HepG2 (cell line): ENCODE measurements at regions not wholly inside any gene's neighbourhood (a gene's known extent, or its start where the extent isn't known, plus 50 kb on each side); places are given as distances from the start of the nearest gene placed in this dataset.

ENCODE experiments used
- ATAC-seq: fragments of 200-7000 bp; cut with Tn5 transposase; 3 replicates; pipeline ENCODE4 v1.9.1; 2020; ENCODE audit warnings: mild to moderate bottlenecking, moderate library complexity
- BruUV-seq: library from RNA; stranded (reverse); fragments of 400-500 nt; replicated peaks from 2 replicates; lab custom pipeline; 2021; lab: Mats Ljungman, UMichigan
- CTCF ChIA-PET: fragments of 300-600 bp; formaldehyde crosslinking; extraction: SDS; loops from one replicate; lab custom pipeline; 2021; ENCODE audit warnings: low total read pairs, inconsistent platforms, low intra/inter-chr PET ratio; lab: Yijun Ruan, JAX
- POLR2A ChIA-PET: fragments of 350-600 bp; sonication (Branson Sonifier 250); formaldehyde crosslinking; loops from one replicate; lab custom pipeline; 2020; ENCODE audit warnings: antibody characterized with exemption, inconsistent platforms; lab: Yijun Ruan, JAX
- DNase-seq: peaks from one replicate; pipeline ENCODE4 v3.0.0-alpha.2; 2015; ENCODE audit warnings: low spot score
- FAIRE-seq: peaks from 3 replicates; lab custom pipeline; 2011; peaks lifted over from hg19 to GRCh38; lab: Jason Lieb, UNC
- H2AFZ ChIP-seq: one replicate; pipeline ENCODE4 v1.6.1; 2011; ENCODE audit warnings: low read length, inconsistent platforms
- H3K27ac ChIP-seq: fragments of 300-600 bp; 3 replicates; pipeline ENCODE4 v1.8.0; 2011; ENCODE audit warnings: mixed run types, mild to moderate bottlenecking, mixed read lengths, low read length, inconsistent platforms; ENCODE audit not compliant: insufficient read depth; ENCODE audit errors: extremely low read length
- H3K27me3 ChIP-seq, 2 experiments: fragments of 200-600 bp in 1 of 2; 2 replicates in 1 of 2; 3 replicates in 1 of 2; pipeline versions ENCODE4 v1.6.0 to v1.8.0; 2011; ENCODE audit warnings: low read length in 2 of 2, mild to moderate bottlenecking in 2 of 2, moderate library complexity in 2 of 2, inconsistent platforms in 1 of 2; ENCODE audit not compliant: insufficient read depth in 2 of 2, control insufficient read depth in 1 of 2
- H3K36me3 ChIP-seq, 2 experiments: fragments of 200-600 bp in 1 of 2; replicated peaks in 1 of 2; 2 replicates in 1 of 2; 3 replicates in 1 of 2; pipeline versions ENCODE4 v1.5.1 to v1.8.0; 2011; ENCODE audit warnings: low read length in 2 of 2, inconsistent platforms in 1 of 2; ENCODE audit not compliant: insufficient read depth in 2 of 2, control insufficient read depth in 1 of 2
- H3K4me1 ChIP-seq: 2 replicates; pipeline ENCODE4 v1.5.1; 2012; ENCODE audit warnings: low read length, inconsistent platforms; ENCODE audit not compliant: insufficient read depth
- H3K4me2 ChIP-seq: 2 replicates; pipeline ENCODE4 v1.6.0; 2011; ENCODE audit warnings: low read depth, low read length, inconsistent platforms
- H3K4me3 ChIP-seq, 3 experiments: fragments of 200-600 bp in 1 of 3; sonication (generic), shearing (Covaris generic) in 1 of 3; replicated peaks in 1 of 3; 2 replicates each; pipeline ENCODE4 v1.5.1; 2011 to 2016; ENCODE audit warnings: low read length in 3 of 3, inconsistent platforms in 2 of 3, low read depth in 2 of 3, mild to moderate bottlenecking in 2 of 3, control low read depth in 1 of 3, mixed read lengths in 1 of 3; ENCODE audit not compliant: insufficient read depth in 1 of 3
- H3K79me2 ChIP-seq: one replicate; pipeline ENCODE4 v1.6.1; 2011; ENCODE audit warnings: low read length, inconsistent platforms; ENCODE audit not compliant: insufficient read depth
- H3K9ac ChIP-seq: 2 replicates; pipeline ENCODE4 v1.6.0; 2011; ENCODE audit warnings: mild to moderate bottlenecking, low read depth, low read length, inconsistent platforms; ENCODE audit not compliant: insufficient read depth
- H3K9me3 ChIP-seq: 2 replicates; pipeline ENCODE4 v1.5.1; 2012; ENCODE audit warnings: mild to moderate bottlenecking, low read length
- H4K20me1 ChIP-seq: 2 replicates; pipeline ENCODE4 v1.6.0; 2011; ENCODE audit warnings: inconsistent platforms, mild to moderate bottlenecking, low read length, moderate library complexity; ENCODE audit not compliant: insufficient read depth
- CCAR2 ChIP-seq: fragments of 200-400 bp; formaldehyde crosslinking; optimal IDR thresholded peaks from 2 replicates; pipeline ENCODE3; 2018; ENCODE audit warnings: low read depth, mild to moderate bottlenecking, low read length, moderate library complexity
- HNRNPK ChIP-seq: fragments of 200-400 bp; formaldehyde crosslinking; IDR thresholded peaks from 2 replicates; pipeline ENCODE4 v1.6.1; 2018; ENCODE audit warnings: low read length, low read depth, moderate library complexity, mild to moderate bottlenecking; ENCODE audit not compliant: poor library complexity, severe bottlenecking
- MBD4 ChIP-seq: IDR thresholded peaks from 2 replicates; pipeline ENCODE4 v1.6.1; 2012; ENCODE audit warnings: low read length, inconsistent platforms, borderline replicate concordance
- PCBP2 ChIP-seq: fragments of 200-400 bp; formaldehyde crosslinking; optimal IDR thresholded peaks from 2 replicates; pipeline ENCODE3; 2018; ENCODE audit warnings: low read length, low read depth; ENCODE audit not compliant: poor library complexity, severe bottlenecking
- RFX1 ChIP-seq: fragments of 450-650 bp; IDR thresholded peaks from 2 replicates; pipeline ENCODE4 v1.6.1; 2017
- ZNF232 ChIP-seq: sonication (generic); formaldehyde crosslinking; IDR thresholded peaks from 2 replicates; pipeline ENCODE4 v1.4.0; 2020; ENCODE audit warnings: missing genetic modification reagents, borderline replicate concordance
- ZNF251 ChIP-seq: sonication (generic); formaldehyde crosslinking; IDR thresholded peaks from 2 replicates; pipeline ENCODE4 v1.9.0; 2021; ENCODE audit warnings: mild to moderate bottlenecking, missing genetic modification reagents
- ZNF737 ChIP-seq: sonication (generic); formaldehyde crosslinking; IDR thresholded peaks from 2 replicates; pipeline ENCODE4 v1.5.0; 2020; ENCODE audit warnings: missing genetic modification reagents, mild to moderate bottlenecking, borderline replicate concordance
- WGBS: methylation state at CpG from one replicate; pipeline ENCODE4 v1.1.6; 2017; ENCODE audit warnings: low lambda C conversion rate; 5-methylcytosine and 5-hydroxymethylcytosine counted together
- in situ Hi-C: cut with HindIII; loops from 2 replicates; pipeline ENCODE4 v1.10.0; 2017; ENCODE audit warnings: low pct_unique_long_range_greater_than_20kb; ENCODE audit not compliant: extremely low pct_ligation_motif_present
- intact Hi-C: fragments of 100-400 bp; cut with micrococcal nuclease; formaldehyde crosslinking; loops from one replicate; pipeline ENCODE4 v1.10.0; 2022; ENCODE audit not compliant: unreplicated experiment
- TF ChIP-seq, protein P1 (sequence below): sonication (generic); formaldehyde crosslinking; IDR thresholded peaks from 2 replicates; pipeline ENCODE4 v1.4.0; 2020; ENCODE audit warnings: low read depth, missing genetic modification reagents
- TF ChIP-seq, protein P2 (sequence below): fragments of 450-650 bp; IDR thresholded peaks from 2 replicates; pipeline ENCODE4 v1.6.1; 2017
- TF ChIP-seq, protein P3 (sequence below): sonication (generic); formaldehyde crosslinking; IDR thresholded peaks from 2 replicates; pipeline ENCODE4 v1.8.1; 2023; ENCODE audit warnings: mild to moderate bottlenecking, inconsistent platforms, moderate library complexity, missing genetic modification reagents, borderline replicate concordance
- TF ChIP-seq, protein P4 (sequence below): sonication (generic); formaldehyde crosslinking; IDR thresholded peaks from 2 replicates; pipeline ENCODE4 v1.5.0; 2020; ENCODE audit warnings: missing genetic modification reagents
- TF ChIP-seq, protein P5 (sequence below): sonication (generic); formaldehyde crosslinking; IDR thresholded peaks from 2 replicates; pipeline ENCODE4 v1.5.0; 2020; ENCODE audit warnings: mild to moderate bottlenecking, missing genetic modification reagents, borderline replicate concordance

DNA sequence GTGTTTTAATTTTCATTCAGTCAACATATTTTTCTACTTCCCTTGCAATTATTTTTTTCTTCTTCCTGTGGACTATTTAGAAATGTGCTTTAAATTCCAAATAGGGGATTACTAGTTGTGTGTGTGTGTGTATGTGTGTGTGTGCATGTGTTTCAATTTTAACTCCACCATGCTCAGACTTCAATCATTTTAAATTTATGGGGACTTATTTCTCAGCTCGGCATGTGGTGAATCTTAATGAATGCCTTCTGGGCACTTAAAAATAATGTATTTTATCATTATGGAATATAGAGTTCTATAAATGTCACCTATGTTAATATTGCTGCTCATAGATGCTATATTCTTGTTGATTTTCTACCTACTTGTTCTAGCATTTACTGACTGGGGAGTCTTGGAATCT, 465.6 kb upstream of the PRKX start:
- intact Hi-C loops = no loop called here
- no peak for DNase-seq
- no peak for FAIRE-seq
- TF ChIP-seq ZNF232 (CRISPR knock-in tag) (no peak), MBD4 (no peak), CCAR2 (no peak), ZNF251 (CRISPR knock-in tag) (no peak), RFX1 (no peak), PCBP2 (no peak), HNRNPK (no peak), ZNF737 (CRISPR knock-in tag) (no peak)
- TF ChIP-seq, protein P1, sequence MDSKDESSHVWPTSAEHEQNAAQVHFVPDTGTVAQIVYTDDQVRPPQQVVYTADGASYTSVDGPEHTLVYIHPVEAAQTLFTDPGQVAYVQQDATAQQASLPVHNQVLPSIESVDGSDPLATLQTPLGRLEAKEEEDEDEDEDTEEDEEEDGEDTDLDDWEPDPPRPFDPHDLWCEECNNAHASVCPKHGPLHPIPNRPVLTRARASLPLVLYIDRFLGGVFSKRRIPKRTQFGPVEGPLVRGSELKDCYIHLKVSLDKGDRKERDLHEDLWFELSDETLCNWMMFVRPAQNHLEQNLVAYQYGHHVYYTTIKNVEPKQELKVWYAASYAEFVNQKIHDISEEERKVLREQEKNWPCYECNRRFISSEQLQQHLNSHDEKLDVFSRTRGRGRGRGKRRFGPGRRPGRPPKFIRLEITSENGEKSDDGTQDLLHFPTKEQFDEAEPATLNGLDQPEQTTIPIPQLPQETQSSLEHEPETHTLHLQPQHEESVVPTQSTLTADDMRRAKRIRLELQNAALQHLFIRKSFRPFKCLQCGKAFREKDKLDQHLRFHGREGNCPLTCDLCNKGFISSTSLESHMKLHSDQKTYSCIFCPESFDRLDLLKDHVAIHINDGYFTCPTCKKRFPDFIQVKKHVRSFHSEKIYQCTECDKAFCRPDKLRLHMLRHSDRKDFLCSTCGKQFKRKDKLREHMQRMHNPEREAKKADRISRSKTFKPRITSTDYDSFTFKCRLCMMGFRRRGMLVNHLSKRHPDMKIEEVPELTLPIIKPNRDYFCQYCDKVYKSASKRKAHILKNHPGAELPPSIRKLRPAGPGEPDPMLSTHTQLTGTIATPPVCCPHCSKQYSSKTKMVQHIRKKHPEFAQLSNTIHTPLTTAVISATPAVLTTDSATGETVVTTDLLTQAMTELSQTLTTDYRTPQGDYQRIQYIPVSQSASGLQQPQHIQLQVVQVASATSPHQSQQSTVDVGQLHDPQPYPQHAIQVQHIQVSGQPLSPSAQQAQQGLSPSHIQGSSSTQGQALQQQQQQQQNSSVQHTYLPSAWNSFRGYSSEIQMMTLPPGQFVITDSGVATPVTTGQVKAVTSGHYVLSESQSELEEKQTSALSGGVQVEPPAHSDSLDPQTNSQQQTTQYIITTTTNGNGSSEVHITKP (CRISPR knock-in tag) = no peak
- TF ChIP-seq, protein P2, sequence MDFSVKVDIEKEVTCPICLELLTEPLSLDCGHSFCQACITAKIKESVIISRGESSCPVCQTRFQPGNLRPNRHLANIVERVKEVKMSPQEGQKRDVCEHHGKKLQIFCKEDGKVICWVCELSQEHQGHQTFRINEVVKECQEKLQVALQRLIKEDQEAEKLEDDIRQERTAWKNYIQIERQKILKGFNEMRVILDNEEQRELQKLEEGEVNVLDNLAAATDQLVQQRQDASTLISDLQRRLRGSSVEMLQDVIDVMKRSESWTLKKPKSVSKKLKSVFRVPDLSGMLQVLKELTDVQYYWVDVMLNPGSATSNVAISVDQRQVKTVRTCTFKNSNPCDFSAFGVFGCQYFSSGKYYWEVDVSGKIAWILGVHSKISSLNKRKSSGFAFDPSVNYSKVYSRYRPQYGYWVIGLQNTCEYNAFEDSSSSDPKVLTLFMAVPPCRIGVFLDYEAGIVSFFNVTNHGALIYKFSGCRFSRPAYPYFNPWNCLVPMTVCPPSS = no peak
- TF ChIP-seq, protein P3, sequence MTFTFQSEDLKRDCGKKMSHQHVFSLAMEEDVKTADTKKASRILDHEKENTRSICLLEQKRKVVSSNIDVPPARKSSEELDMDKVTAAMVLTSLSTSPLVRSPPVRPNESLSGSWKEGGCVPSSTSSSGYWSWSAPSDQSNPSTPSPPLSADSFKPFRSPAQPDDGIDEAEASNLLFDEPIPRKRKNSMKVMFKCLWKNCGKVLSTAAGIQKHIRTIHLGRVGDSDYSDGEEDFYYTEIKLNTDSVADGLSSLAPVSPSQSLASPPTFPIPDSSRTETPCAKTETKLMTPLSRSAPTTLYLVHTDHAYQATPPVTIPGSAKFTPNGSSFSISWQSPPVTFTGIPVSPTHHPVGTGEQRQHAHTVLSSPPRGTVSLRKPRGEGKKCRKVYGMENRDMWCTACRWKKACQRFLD (CRISPR knock-in tag) = no peak
- TF ChIP-seq, protein P4, sequence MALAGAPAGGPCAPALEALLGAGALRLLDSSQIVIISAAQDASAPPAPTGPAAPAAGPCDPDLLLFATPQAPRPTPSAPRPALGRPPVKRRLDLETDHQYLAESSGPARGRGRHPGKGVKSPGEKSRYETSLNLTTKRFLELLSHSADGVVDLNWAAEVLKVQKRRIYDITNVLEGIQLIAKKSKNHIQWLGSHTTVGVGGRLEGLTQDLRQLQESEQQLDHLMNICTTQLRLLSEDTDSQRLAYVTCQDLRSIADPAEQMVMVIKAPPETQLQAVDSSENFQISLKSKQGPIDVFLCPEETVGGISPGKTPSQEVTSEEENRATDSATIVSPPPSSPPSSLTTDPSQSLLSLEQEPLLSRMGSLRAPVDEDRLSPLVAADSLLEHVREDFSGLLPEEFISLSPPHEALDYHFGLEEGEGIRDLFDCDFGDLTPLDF (CRISPR knock-in tag) = no peak
- TF ChIP-seq, protein P5, sequence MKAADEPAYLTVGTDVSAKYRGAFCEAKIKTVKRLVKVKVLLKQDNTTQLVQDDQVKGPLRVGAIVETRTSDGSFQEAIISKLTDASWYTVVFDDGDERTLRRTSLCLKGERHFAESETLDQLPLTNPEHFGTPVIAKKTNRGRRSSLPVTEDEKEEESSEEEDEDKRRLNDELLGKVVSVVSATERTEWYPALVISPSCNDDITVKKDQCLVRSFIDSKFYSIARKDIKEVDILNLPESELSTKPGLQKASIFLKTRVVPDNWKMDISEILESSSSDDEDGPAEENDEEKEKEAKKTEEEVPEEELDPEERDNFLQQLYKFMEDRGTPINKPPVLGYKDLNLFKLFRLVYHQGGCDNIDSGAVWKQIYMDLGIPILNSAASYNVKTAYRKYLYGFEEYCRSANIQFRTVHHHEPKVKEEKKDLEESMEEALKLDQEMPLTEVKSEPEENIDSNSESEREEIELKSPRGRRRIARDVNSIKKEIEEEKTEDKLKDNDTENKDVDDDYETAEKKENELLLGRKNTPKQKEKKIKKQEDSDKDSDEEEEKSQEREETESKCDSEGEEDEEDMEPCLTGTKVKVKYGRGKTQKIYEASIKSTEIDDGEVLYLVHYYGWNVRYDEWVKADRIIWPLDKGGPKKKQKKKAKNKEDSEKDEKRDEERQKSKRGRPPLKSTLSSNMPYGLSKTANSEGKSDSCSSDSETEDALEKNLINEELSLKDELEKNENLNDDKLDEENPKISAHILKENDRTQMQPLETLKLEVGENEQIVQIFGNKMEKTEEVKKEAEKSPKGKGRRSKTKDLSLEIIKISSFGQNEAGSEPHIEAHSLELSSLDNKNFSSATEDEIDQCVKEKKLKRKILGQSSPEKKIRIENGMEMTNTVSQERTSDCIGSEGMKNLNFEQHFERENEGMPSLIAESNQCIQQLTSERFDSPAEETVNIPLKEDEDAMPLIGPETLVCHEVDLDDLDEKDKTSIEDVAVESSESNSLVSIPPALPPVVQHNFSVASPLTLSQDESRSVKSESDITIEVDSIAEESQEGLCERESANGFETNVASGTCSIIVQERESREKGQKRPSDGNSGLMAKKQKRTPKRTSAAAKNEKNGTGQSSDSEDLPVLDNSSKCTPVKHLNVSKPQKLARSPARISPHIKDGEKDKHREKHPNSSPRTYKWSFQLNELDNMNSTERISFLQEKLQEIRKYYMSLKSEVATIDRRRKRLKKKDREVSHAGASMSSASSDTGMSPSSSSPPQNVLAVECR (CRISPR knock-in tag) = no peak

More for the DNA sequence above, 465.6 kb upstream of the PRKX start:
- ChIA-PET CTCF (no interaction called here), POLR2A (no interaction called here)
- Histone ChIP-seq H3K79me2 (no peaks in the 10 kb centered on the region), H2AFZ (no peak overlapping the region), H3K4me3 (no peak overlapping the region), H3K27ac (no peak overlapping the region), H4K20me1 (no peaks in the 10 kb centered on the region), H3K9me3 (no peaks in the 10 kb centered on the region), H3K36me3 (no peaks in the 10 kb centered on the region), H3K4me2 (no peak overlapping the region), H3K27me3 (no peaks in the 10 kb centered on the region), H3K4me1 (no peaks in the 10 kb centered on the region), H3K9ac (no peak overlapping the region)
- BruUV-seq = no TSS peak
- WGBS = 0% methylated on average over 1 of the region's 1 CpG
- in situ Hi-C loops = no loop called here
- ATAC-seq = no peak
